Activated B cell treated with CpG ODN at 0.5 μM for 24 hours (primary cell): ENCODE measurements at regions not wholly inside any gene's neighbourhood (a gene's known extent, or its start where the extent isn't known, plus 50 kb on each side); places are given as distances from the start of the nearest gene placed in this dataset.

Source experiments
- ATAC-seq: fragments of 200-7000 bp; cut with Tn5 transposase; one replicate; pipeline ENCODE4 v1.10.0; 2021; ENCODE audit warnings: low read depth, mild to moderate bottlenecking, moderate library complexity
- CTCF ChIA-PET: fragments of 350-600 bp; sonication (Branson Sonifier 250); formaldehyde crosslinking; loops from one replicate; lab custom pipeline; 2021; ENCODE audit warnings: antibody characterized with exemption; lab: Charles Lee
- POLR2A ChIA-PET: fragments of 350-600 bp; sonication (Branson Sonifier 250); formaldehyde crosslinking; loops from one replicate; lab custom pipeline; 2021; ENCODE audit warnings: antibody characterized with exemption; lab: Charles Lee
- DNase-seq: peaks from one replicate; pipeline ENCODE4 v3.0.0; 2022
- H3K27ac Mint-ChIP-seq: one replicate; pipeline ENCODE4 v1.8.0; 2020; ENCODE audit warnings: mixed read lengths
- H3K27me3 Mint-ChIP-seq: one replicate; pipeline ENCODE4 v1.8.0; 2021; ENCODE audit warnings: mixed read lengths
- H3K36me3 Mint-ChIP-seq: one replicate; pipeline ENCODE4 v1.8.0; 2021; ENCODE audit warnings: low read depth, mixed read lengths
- H3K4me1 Mint-ChIP-seq: one replicate; pipeline ENCODE4 v1.8.0; 2021; ENCODE audit warnings: mixed read lengths
- H3K4me3 Mint-ChIP-seq: one replicate; pipeline ENCODE4 v1.8.0; 2020; ENCODE audit warnings: mild to moderate bottlenecking, mixed read lengths
- H3K9me3 Mint-ChIP-seq: one replicate; pipeline ENCODE4 v1.8.0; 2020; ENCODE audit warnings: mixed read lengths
- CTCF ChIP-seq: fragments of 200-600 bp; IDR thresholded peaks from one replicate; pipeline ENCODE4 v1.8.0; 2022; ENCODE audit warnings: antibody characterized with exemption, mild to moderate bottlenecking
- intact Hi-C: fragments of 100-400 bp; cut with micrococcal nuclease; formaldehyde crosslinking; loops from one replicate; pipeline ENCODE4 v1.15.1; 2024

- peak; percentile 48 for TF ChIP-seq CTCF
- ChIA-PET POLR2A (no interaction called here), CTCF (interaction anchor here (1.4 kb wide), 1 partner anchor 11 kb away, joined by 4 read pairs; no protein-coding TSS in a partner anchor)
- peaks cover 30% of the 10 kb centered on the region for H3K36me3 Mint-ChIP-seq
- H3K27ac Mint-ChIP-seq, result no peak overlapping the region
- peaks cover 2% of the 10 kb centered on the region for H3K4me1 Mint-ChIP-seq
- no peaks in the 10 kb centered on the region for H3K27me3 Mint-ChIP-seq
- no peaks in the 10 kb centered on the region for H3K9me3 Mint-ChIP-seq
- no peak overlapping the region for H3K4me3 Mint-ChIP-seq
- DNase-seq, result peak; percentile 67
- ATAC-seq, result peak; percentile 68
- intact Hi-C loops, result loop anchor here (1.0 kb wide), 4 partner anchors 43 to 411 kb away; no protein-coding TSS in a partner anchor
Measured at GRCh38 chr22:25362215-25362882, 142.9 kb downstream of the CRYBB2 start.

- peaks cover 2% of the 10 kb centered on the region for H3K4me1 Mint-ChIP-seq
- intact Hi-C loops, result loop anchor here (1.0 kb wide), 4 partner anchors 42 to 410 kb away; no protein-coding TSS in a partner anchor
- POLR2A ChIA-PET, result no interaction called here
- no peaks in the 10 kb centered on the region for H3K27me3 Mint-ChIP-seq
- DNase-seq (no peak), ATAC-seq (no peak)
- no peak overlapping the region for H3K27ac Mint-ChIP-seq
- H3K36me3 Mint-ChIP-seq, result peaks cover 31% of the 10 kb centered on the region
- no peak for TF ChIP-seq CTCF
- no peaks in the 10 kb centered on the region for H3K9me3 Mint-ChIP-seq
- CTCF ChIA-PET, result interaction anchor here (1.4 kb wide), 1 partner anchor 12 kb away, joined by 4 read pairs; no protein-coding TSS in a partner anchor
- no peak overlapping the region for H3K4me3 Mint-ChIP-seq
Measured at GRCh38 chr22:25362883-25363240, 143.4 kb downstream of the CRYBB2 start.

- ATAC-seq, result no peak
- Mint-ChIP-seq H3K4me1 (peaks cover 4% of the 10 kb centered on the region), H3K9me3 (no peaks in the 10 kb centered on the region), H3K36me3 (peaks cover 28% of the 10 kb centered on the region), H3K27ac (no peak overlapping the region), H3K27me3 (no peaks in the 10 kb centered on the region), H3K4me3 (no peak overlapping the region)
- POLR2A ChIA-PET, result no interaction called here
- TF ChIP-seq CTCF, result no peak
- CTCF ChIA-PET, result interaction anchor here (0.7 to 1.4 kb wide), 3 partner anchors 10 to 84 kb away, joined by 3 to 5 read pairs (median 4); no protein-coding TSS in a partner anchor
- no peak for DNase-seq
- intact Hi-C loops, result no loop called here
Measured at GRCh38 chr22:25363474-25363873, 144.0 kb downstream of the CRYBB2 start.

- Mint-ChIP-seq H3K36me3 (peaks cover 24% of the 10 kb centered on the region), H3K27me3 (no peaks in the 10 kb centered on the region), H3K4me3 (no peak overlapping the region), H3K27ac (no peak overlapping the region), H3K9me3 (no peaks in the 10 kb centered on the region), H3K4me1 (peaks cover 8% of the 10 kb centered on the region)
- DNase-seq, result no peak
- no peak for ATAC-seq
- ChIA-PET CTCF (no interaction called here), POLR2A (no interaction called here)
- TF ChIP-seq CTCF, result no peak
- intact Hi-C loops, result no loop called here
Measured at GRCh38 chr22:25364281-25364680, 144.8 kb downstream of the CRYBB2 start.

- Mint-ChIP-seq H3K27ac (no peak overlapping the region), H3K27me3 (no peaks in the 10 kb centered on the region), H3K36me3 (peaks cover 20% of the 10 kb centered on the region), H3K4me1 (peaks cover 8% of the 10 kb centered on the region), H3K9me3 (no peaks in the 10 kb centered on the region), H3K4me3 (no peak overlapping the region)
- no peak for TF ChIP-seq CTCF
- POLR2A ChIA-PET, result no interaction called here
- CTCF ChIA-PET, result no interaction called here
- ATAC-seq, result no peak
- DNase-seq, result no peak
- intact Hi-C loops, result no loop called here
Measured at GRCh38 chr22:25364736-25365241, 145.3 kb downstream of the CRYBB2 start.
